Choroid plexus epithelial cell (primary cell): ENCODE measurements at regions not wholly inside any gene's neighbourhood (a gene's known extent, or its start where the extent isn't known, plus 50 kb on each side); places are given as distances from the start of the nearest gene placed in this dataset.

Experiments
- DNase-seq: peaks from one replicate; pipeline ENCODE4 v3.0.0-alpha.2; 2010; ENCODE audit warnings: low read depth
- H3K4me3 ChIP-seq: 2 replicates; pipeline ENCODE4 v1.5.1; 2011; ENCODE audit warnings: low read depth, mild to moderate bottlenecking, control low read depth, low read length, moderate library complexity
- TF ChIP-seq, protein P1 (sequence below): conservative IDR thresholded peaks from 2 replicates; pipeline ENCODE4 v1.5.1; 2011; ENCODE audit warnings: low read depth, mild to moderate bottlenecking, control low read depth, inconsistent platforms, low read length, moderate library complexity

DNA sequence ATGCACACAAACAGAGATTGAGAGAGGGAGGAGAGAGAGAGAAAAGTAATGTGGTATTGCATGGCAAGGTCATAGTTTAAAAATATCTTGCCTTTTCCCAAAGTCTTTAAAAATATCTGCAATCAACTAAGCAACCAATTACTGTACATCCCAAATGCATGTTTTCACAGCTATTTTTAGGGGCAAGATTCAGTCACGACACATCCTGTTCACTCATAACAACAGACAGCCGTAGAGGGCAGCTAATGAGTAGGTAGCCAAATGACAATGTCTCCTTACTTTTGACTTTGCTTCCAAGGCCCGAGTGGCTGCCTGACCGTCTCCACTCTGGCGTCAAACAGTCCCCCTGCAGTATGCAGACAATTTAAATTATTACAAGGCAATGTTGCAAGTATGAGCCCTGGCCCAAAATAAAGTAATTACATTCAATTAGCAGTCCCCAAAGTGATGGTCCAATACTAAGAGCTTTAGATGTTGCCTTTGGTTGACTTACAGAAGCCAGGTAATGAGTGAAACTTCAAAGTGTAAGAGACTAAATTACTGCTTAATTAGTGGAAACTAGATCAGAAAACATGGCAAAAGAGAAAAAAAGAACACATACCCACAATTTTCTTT is 162.9 kb downstream of the MBL2 start:
- DNase-seq, result no peak
- TF ChIP-seq, protein P1, sequence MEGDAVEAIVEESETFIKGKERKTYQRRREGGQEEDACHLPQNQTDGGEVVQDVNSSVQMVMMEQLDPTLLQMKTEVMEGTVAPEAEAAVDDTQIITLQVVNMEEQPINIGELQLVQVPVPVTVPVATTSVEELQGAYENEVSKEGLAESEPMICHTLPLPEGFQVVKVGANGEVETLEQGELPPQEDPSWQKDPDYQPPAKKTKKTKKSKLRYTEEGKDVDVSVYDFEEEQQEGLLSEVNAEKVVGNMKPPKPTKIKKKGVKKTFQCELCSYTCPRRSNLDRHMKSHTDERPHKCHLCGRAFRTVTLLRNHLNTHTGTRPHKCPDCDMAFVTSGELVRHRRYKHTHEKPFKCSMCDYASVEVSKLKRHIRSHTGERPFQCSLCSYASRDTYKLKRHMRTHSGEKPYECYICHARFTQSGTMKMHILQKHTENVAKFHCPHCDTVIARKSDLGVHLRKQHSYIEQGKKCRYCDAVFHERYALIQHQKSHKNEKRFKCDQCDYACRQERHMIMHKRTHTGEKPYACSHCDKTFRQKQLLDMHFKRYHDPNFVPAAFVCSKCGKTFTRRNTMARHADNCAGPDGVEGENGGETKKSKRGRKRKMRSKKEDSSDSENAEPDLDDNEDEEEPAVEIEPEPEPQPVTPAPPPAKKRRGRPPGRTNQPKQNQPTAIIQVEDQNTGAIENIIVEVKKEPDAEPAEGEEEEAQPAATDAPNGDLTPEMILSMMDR, result no peak
- no peak overlapping the region for H3K4me3 ChIP-seq

DNA sequence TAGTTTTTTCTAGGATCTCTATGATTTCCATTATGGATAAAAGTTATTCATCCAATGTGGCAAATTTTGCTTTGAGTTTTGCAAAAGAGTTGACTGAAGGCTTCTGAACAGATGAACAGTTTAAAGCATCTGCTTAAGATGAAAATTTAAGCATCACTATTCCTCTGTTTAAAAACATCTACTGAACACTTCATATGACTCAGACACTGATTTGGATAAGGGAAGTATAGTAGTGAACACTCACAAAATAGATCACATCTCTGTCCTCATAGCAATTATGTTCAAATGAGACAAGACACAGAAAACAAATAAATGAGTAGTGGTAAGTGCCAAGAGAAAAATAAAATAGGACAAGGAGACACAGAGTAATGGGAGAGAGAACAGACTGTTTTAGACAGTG is 157.3 kb downstream of the MBL2 start:
- no peak for DNase-seq
- TF ChIP-seq, protein P1, result no peak
- H3K4me3 ChIP-seq, result no peak overlapping the region

GRCh38 chr10:52615756-52616394 is 156.7 kb downstream of the MBL2 start:
- TF ChIP-seq, protein P1, result no peak
- peak; percentile 17 for DNase-seq
- H3K4me3 ChIP-seq, result no peak overlapping the region

DNA sequence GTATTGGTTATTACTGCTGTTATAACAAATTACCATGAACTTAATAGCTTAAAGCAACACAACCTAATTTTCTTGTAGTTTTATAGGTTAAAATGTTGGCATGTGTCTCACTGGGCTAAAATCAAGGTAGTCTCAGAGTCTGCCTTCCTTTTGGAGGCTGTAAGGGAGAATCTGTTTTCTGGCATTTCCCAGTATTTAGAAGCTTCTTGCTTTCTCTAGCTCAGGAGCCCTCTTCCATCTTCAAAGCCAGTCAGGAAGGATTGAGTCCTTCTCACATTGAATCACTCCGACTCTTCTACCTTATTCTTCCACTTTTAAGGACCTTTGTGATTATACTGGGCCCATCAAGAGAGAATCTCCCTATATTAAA is 156.2 kb downstream of the MBL2 start:
- no peak overlapping the region for H3K4me3 ChIP-seq
- TF ChIP-seq, protein P1, result no peak
- no peak for DNase-seq

GRCh38 chr10:52617346-52617745 is 155.2 kb downstream of the MBL2 start:
- TF ChIP-seq, protein P1, result no peak
- DNase-seq, result peak; percentile 23

GRCh38 chr10:52619052-52619451 is 153.5 kb downstream of the MBL2 start:
- no peak for DNase-seq
- H3K4me3 ChIP-seq, result no peak overlapping the region
- TF ChIP-seq, protein P1, result no peak

More at GRCh38 chr10:52617346-52617745, 155.2 kb downstream of the MBL2 start:
- no peak overlapping the region for H3K4me3 ChIP-seq

DNA sequence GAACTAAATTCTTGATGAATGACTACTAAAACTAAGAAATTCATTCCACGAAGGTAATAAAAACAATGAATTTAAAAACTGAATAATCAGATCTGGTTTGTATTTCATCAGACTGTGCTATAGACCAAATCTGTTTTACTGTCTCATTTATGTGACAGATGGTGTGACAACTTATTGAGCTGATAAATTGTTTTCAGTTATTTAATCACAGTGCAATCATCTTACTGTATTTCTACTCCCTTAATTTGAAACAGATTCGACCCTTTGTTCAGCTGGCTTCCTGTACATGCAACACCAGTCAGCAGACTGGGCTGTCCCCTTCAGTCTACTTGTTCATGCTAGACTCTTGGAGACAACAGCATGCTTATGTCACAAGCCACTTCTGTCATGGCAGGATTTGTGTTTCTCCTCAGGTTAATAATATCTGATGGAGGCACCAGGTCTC is 150.9 kb downstream of the MBL2 start:
- TF ChIP-seq, protein P1, result no peak
- no peak overlapping the region for H3K4me3 ChIP-seq
- DNase-seq, result peak; percentile 50
